Glutamatergic neuron (in vitro differentiated cells): ENCODE measurements at regions not wholly inside any gene's neighbourhood (a gene's known extent, or its start where the extent isn't known, plus 50 kb on each side); places are given as distances from the start of the nearest gene placed in this dataset.

Source experiments
- DNase-seq: peaks from one replicate; pipeline ENCODE4 v3.0.0; 2022
- H3K27ac Mint-ChIP-seq: one replicate; pipeline ENCODE4 v1.8.0; 2020; ENCODE audit warnings: mild to moderate bottlenecking, mixed read lengths, inconsistent platforms; ENCODE audit not compliant: unreplicated experiment
- H3K27me3 Mint-ChIP-seq: one replicate; pipeline ENCODE4 v1.8.0; 2020; ENCODE audit warnings: mild to moderate bottlenecking, moderate library complexity, mixed read lengths, inconsistent platforms; ENCODE audit not compliant: unreplicated experiment
- H3K36me3 Mint-ChIP-seq: one replicate; pipeline ENCODE4 v1.8.0; 2020; ENCODE audit warnings: mild to moderate bottlenecking, mixed read lengths, inconsistent platforms; ENCODE audit not compliant: unreplicated experiment
- H3K4me1 Mint-ChIP-seq: one replicate; pipeline ENCODE4 v1.8.0; 2020; ENCODE audit warnings: mild to moderate bottlenecking, low read depth, mixed read lengths, inconsistent platforms; ENCODE audit not compliant: unreplicated experiment
- H3K4me3 Mint-ChIP-seq: one replicate; pipeline ENCODE4 v1.8.0; 2020; ENCODE audit warnings: mild to moderate bottlenecking, mixed read lengths, inconsistent platforms; ENCODE audit not compliant: unreplicated experiment
- H3K9me3 Mint-ChIP-seq: one replicate; pipeline ENCODE4 v1.8.0; 2020; ENCODE audit warnings: mild to moderate bottlenecking, moderate library complexity, mixed read lengths, inconsistent platforms; ENCODE audit not compliant: unreplicated experiment
- TF ChIP-seq, protein P1 (sequence below): fragments of 200-600 bp; sonication (generic); IDR thresholded peaks from one replicate; pipeline ENCODE4 v1.5.0; 2021; ENCODE audit not compliant: partially characterized antibody, unreplicated experiment

- Mint-ChIP-seq H3K27me3 (peaks cover 6% of the 10 kb centered on the region), H3K27ac (no peak overlapping the region)
Measured at GRCh38 chr1:220374449-220374848, 102.2 kb upstream of the RAB3GAP2 start.

GRCh38 chr1:220372451-220372850 lies 100.2 kb upstream of the RAB3GAP2 start:
- H3K9me3 Mint-ChIP-seq = no peaks in the 10 kb centered on the region
- TF ChIP-seq, protein P1, sequence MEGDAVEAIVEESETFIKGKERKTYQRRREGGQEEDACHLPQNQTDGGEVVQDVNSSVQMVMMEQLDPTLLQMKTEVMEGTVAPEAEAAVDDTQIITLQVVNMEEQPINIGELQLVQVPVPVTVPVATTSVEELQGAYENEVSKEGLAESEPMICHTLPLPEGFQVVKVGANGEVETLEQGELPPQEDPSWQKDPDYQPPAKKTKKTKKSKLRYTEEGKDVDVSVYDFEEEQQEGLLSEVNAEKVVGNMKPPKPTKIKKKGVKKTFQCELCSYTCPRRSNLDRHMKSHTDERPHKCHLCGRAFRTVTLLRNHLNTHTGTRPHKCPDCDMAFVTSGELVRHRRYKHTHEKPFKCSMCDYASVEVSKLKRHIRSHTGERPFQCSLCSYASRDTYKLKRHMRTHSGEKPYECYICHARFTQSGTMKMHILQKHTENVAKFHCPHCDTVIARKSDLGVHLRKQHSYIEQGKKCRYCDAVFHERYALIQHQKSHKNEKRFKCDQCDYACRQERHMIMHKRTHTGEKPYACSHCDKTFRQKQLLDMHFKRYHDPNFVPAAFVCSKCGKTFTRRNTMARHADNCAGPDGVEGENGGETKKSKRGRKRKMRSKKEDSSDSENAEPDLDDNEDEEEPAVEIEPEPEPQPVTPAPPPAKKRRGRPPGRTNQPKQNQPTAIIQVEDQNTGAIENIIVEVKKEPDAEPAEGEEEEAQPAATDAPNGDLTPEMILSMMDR = no peak
- H3K27ac Mint-ChIP-seq = no peak overlapping the region
- H3K27me3 Mint-ChIP-seq = peaks cover 6% of the 10 kb centered on the region
- H3K36me3 Mint-ChIP-seq = peaks cover 4% of the 10 kb centered on the region
- H3K4me1 Mint-ChIP-seq = peaks cover 33% of the 10 kb centered on the region
- H3K4me3 Mint-ChIP-seq = no peak overlapping the region
- DNase-seq = no peak

More at GRCh38 chr1:220374449-220374848, 102.2 kb upstream of the RAB3GAP2 start:
- Mint-ChIP-seq H3K4me1 (peaks cover 22% of the 10 kb centered on the region), H3K4me3 (no peak overlapping the region), H3K36me3 (peaks cover 4% of the 10 kb centered on the region), H3K9me3 (peaks cover 1% of the 10 kb centered on the region)
- TF ChIP-seq, protein P1 = no peak
- no peak for DNase-seq

DNA sequence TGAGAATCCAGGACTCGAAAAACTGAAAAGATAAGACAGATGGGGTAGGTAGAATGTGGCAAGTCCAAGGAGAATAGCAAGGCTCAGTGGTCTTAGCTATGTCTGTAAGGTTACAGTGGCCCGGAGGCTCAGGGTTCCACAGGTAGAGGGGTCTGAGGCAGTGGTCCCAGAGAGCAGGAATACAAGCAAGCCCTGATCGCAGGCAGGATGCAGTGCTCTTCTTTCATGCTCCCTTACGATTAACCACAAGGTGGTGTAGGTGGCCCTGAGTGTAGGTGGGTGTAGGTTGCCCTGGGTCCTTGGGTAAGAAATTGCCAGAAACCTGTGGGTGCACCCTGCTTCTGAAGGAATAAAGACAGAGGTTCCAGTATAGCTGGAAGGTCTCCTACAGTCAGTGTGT lies 99.1 kb upstream of the RAB3GAP2 start:
- no peak overlapping the region for H3K4me3 Mint-ChIP-seq
- peaks cover 6% of the 10 kb centered on the region for H3K27me3 Mint-ChIP-seq
- TF ChIP-seq, protein P1 = no peak
- H3K36me3 Mint-ChIP-seq = peaks cover 4% of the 10 kb centered on the region
- peaks cover 33% of the 10 kb centered on the region for H3K4me1 Mint-ChIP-seq
- H3K9me3 Mint-ChIP-seq = no peaks in the 10 kb centered on the region
- no peak for DNase-seq
- H3K27ac Mint-ChIP-seq = no peak overlapping the region

DNA sequence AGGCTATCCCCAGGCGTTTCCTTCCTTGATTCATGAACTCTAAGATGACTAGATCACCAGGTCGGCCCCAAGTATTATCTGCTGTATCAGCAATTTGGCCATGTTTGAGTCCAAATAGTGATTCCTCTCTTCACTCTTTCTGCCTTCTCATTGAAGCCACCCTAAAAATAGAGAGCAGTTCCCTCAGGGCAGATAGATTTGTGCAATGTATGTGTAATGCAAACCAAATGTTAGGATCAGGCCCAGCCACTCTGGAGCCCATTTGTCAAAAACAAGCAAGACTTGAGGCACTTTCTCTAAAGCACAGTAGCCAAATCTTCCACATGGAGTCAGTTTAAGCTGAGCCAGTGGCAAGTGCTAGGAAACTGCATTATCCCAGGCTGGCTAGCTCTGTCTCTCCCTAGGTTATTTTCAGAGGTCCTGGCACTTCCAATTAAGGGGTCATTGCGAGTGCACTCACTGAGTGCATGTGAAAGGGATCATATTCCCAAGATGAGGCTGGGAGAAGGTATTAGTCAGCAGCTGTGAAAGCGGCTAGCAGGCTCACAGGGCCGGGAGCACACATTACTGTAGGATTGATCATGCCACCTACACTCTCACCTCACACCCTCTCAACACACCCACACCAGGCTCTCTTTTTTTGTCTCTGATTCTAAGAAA lies 97.9 kb upstream of the RAB3GAP2 start:
- DNase-seq = peak; percentile 37
- Mint-ChIP-seq H3K27me3 (peaks cover 9% of the 10 kb centered on the region), H3K36me3 (no peaks in the 10 kb centered on the region), H3K27ac (peak overlapping the region; percentile 79), H3K4me1 (peaks cover 33% of the 10 kb centered on the region), H3K9me3 (peaks cover 2% of the 10 kb centered on the region), H3K4me3 (peak overlapping the region; percentile 18)
- TF ChIP-seq, protein P1 = no peak

GRCh38 chr1:220369511-220369910 lies 97.3 kb upstream of the RAB3GAP2 start:
- TF ChIP-seq, protein P1 = no peak
- no peaks in the 10 kb centered on the region for H3K36me3 Mint-ChIP-seq
- no peak overlapping the region for H3K4me3 Mint-ChIP-seq
- DNase-seq = no peak
- peaks cover 8% of the 10 kb centered on the region for H3K27me3 Mint-ChIP-seq
- H3K9me3 Mint-ChIP-seq = peaks cover 2% of the 10 kb centered on the region
- H3K27ac Mint-ChIP-seq = no peak overlapping the region
- H3K4me1 Mint-ChIP-seq = peaks cover 38% of the 10 kb centered on the region
